HG03439 (cell line): ENCODE measurements at regions not wholly inside any gene's neighbourhood (a gene's known extent, or its start where the extent isn't known, plus 50 kb on each side); places are given as distances from the start of the nearest gene placed in this dataset.
"Not testable (repeated sequence)": the region's sequence is repeated elsewhere in the genome, so short reads cannot be mapped to it uniquely, and the experiment has no call there.

Experiments
- ATAC-seq: cut with Tn5 transposase; IDR thresholded peaks from one replicate; pipeline ENCODE4 v1.9.1; 2021; ENCODE audit warnings: mild to moderate bottlenecking, moderate library complexity; ENCODE audit not compliant: unreplicated experiment

GRCh38 chr5:82586181-82586580 lies 308.0 kb upstream of the RPS23 start:
- ATAC-seq = no peak

GRCh38 chr5:82584631-82585030 lies 306.5 kb upstream of the RPS23 start:
- no peak for ATAC-seq

GRCh38 chr5:82583331-82583730 lies 305.2 kb upstream of the RPS23 start:
- not testable (repeated sequence) for ATAC-seq

- ATAC-seq = no peak
Measured at GRCh38 chr5:82564963-82565362, 286.8 kb upstream of the RPS23 start.

- no peak for ATAC-seq
Measured at GRCh38 chr5:82563745-82564144, 285.6 kb upstream of the RPS23 start.

GRCh38 chr5:82562696-82563240 lies 284.6 kb upstream of the RPS23 start:
- ATAC-seq = no peak

GRCh38 chr5:82561797-82562196 lies 283.6 kb upstream of the RPS23 start:
- no peak for ATAC-seq

- ATAC-seq = no peak
Measured at GRCh38 chr5:82560969-82561368, 282.8 kb upstream of the RPS23 start.

- no peak for ATAC-seq
Measured at GRCh38 chr5:82560561-82560960, 282.4 kb upstream of the RPS23 start.

- ATAC-seq = no peak
Measured at GRCh38 chr5:82551840-82552385, 273.8 kb upstream of the RPS23 start.

GRCh38 chr5:82551192-82551591 lies 273.0 kb upstream of the RPS23 start:
- no peak for ATAC-seq

- no peak for ATAC-seq
Measured at GRCh38 chr5:82549263-82549662, 271.1 kb upstream of the RPS23 start.

GRCh38 chr5:82544004-82544403 lies 265.9 kb upstream of the RPS23 start:
- no peak for ATAC-seq

GRCh38 chr5:82540301-82540700 lies 262.1 kb upstream of the RPS23 start:
- ATAC-seq = no peak

- no peak for ATAC-seq
Measured at GRCh38 chr5:82538339-82539034, 260.3 kb upstream of the RPS23 start.

GRCh38 chr5:82537687-82538306 lies 259.6 kb upstream of the RPS23 start:
- no peak for ATAC-seq

- ATAC-seq = no peak
Measured at GRCh38 chr5:82534986-82535385, 256.8 kb upstream of the RPS23 start.

- ATAC-seq = not testable (repeated sequence)
Measured at GRCh38 chr5:82532075-82532474, 253.9 kb upstream of the RPS23 start.

GRCh38 chr5:82526540-82526939 lies 248.4 kb upstream of the RPS23 start:
- no peak for ATAC-seq

GRCh38 chr5:82525626-82526025 lies 247.5 kb upstream of the RPS23 start:
- no peak for ATAC-seq

GRCh38 chr5:82523633-82524032 lies 245.5 kb upstream of the RPS23 start:
- no peak for ATAC-seq

- ATAC-seq = no peak
Measured at GRCh38 chr5:82522897-82523296, 244.7 kb upstream of the RPS23 start.
